Uterus (tissue), 3 donors: ENCODE measurements at regions not wholly inside any gene's neighbourhood (a gene's known extent, or its start where the extent isn't known, plus 50 kb on each side); places are given as distances from the start of the nearest gene placed in this dataset.
"Not testable (repeated sequence)": the region's sequence is repeated elsewhere in the genome, so short reads cannot be mapped to it uniquely, and the experiment has no call there.

Experiments used
- DNase-seq, 2 donors: peaks; one replicate each; pipeline ENCODE4 v3.0.0-alpha.2; 2019 to 2020
- H3K27ac ChIP-seq, 2 donors: fragments of 200-600 bp; sonication (generic); 1 replicate in 1 of 2; 2 replicates in 1 of 2; pipeline ENCODE4 v1.5.1; 2016 to 2018
- H3K27me3 ChIP-seq, 2 donors: fragments of 200-600 bp; sonication (generic); one replicate each; pipeline ENCODE4 v1.5.1; 2018 to 2019; ENCODE audit warnings: control low read depth in 1 of 2
- H3K36me3 ChIP-seq, 2 donors: fragments of 200-600 bp; sonication (generic); one replicate each; pipeline ENCODE4 v1.5.1; 2019; ENCODE audit warnings: control low read depth in 1 of 2
- H3K4me1 ChIP-seq, 2 donors: fragments of 200-600 bp; sonication (generic); one replicate each; pipeline ENCODE4 v1.5.1; 2018 to 2019; ENCODE audit warnings: control low read depth in 1 of 2
- H3K4me3 ChIP-seq, 2 donors: fragments of 200-600 bp; sonication (generic); 1 replicate in 1 of 2; 2 replicates in 1 of 2; pipeline ENCODE4 v1.5.1; 2018 to 2019; ENCODE audit warnings: mild to moderate bottlenecking in 1 of 2
- H3K9me3 ChIP-seq, 2 donors: fragments of 200-600 bp; sonication (generic); one replicate each; pipeline ENCODE4 v1.5.1; 2019; ENCODE audit warnings: control low read depth in 1 of 2
- CTCF ChIP-seq, 4 experiments: fragments of 200-600 bp in 2 of 4; fragments of 450-650 bp in 2 of 4; sonication (generic) in 2 of 4; IDR thresholded peaks; one replicate each; pipeline ENCODE4 v1.5.1; 2016 to 2019; ENCODE audit warnings: antibody characterized with exemption in 4 of 4, mild to moderate bottlenecking in 2 of 4, moderate library complexity in 1 of 4
- POLR2A ChIP-seq, 2 donors: fragments of 450-650 bp; IDR thresholded peaks; one replicate each; pipeline ENCODE4 v1.6.1; 2016; ENCODE audit warnings: antibody characterized with exemption in 2 of 2, mild to moderate bottlenecking in 1 of 2, moderate library complexity in 1 of 2
- intact Hi-C: fragments of 100-400 bp; cut with DNase I; formaldehyde crosslinking; loops from one replicate; pipeline ENCODE4 v1.15.1; 2023; ENCODE audit warnings: low total_unique reads
- donor health status: DM: yes; HTN: yes; CAD: no.

DNA sequence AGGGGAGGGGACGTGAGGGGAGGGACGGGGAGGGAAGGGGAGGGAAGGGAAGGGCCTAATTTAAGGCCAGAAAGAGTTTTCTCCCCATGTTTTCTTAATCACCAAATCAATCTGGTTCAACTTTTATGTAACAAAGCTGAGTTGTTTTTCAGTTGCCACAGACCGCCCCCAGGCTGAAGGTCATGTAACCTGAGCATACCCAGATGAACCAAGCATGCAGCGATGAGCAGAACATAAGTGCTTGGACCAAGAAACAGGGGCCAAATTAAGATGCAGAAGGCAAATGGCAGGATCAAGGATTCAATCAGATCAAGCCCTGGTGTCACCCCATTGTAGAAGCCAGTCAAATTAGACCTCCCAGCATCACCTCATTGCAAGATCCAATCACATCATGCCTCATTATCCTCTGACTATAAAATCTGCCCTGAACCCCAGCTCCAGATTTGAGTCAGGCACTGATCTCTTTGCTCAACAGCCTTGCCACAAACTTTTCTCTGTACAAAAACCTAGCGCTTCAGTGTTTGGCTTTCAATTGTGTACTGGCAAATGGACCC is 113.5 kb upstream of the TNPO1 start:
- TF ChIP-seq POLR2A (IDR thresholded peaks at IDR 0.05) (no peak), CTCF (IDR thresholded peaks at IDR 0.05) (no peak)
- Histone ChIP-seq H3K9me3 (no peaks in the 10 kb centered on the region), H3K27ac (no peak overlapping the region), H3K4me1 (no peaks in the 10 kb centered on the region), H3K4me3 (no peak overlapping the region), H3K27me3 (no peaks in the 10 kb centered on the region), H3K36me3 (no peaks in the 10 kb centered on the region)
- no peak for DNase-seq
- intact Hi-C loops, result no loop called here

DNA sequence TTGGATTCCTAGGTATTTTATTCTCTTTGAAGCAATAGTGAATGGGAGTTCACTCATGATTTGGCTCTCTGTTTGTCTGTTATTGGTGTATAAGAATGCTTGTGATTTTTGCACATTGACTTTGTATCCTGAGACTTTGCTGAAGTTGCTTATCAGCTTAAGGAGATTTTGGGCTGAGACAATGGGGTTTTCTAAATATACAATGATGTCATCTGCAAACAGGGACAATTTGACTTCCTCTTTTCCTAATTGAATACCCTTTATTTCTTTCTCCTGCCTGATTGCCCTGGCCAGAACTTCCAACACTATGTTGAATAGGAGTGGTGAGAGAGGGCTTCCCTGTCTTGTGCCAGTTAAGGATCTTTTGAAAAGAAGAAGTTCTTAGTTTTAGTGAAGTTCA is 114.4 kb upstream of the TNPO1 start:
- H3K4me3 ChIP-seq, intact Hi-C loops, DNase-seq: not testable (repeated sequence)

DNA sequence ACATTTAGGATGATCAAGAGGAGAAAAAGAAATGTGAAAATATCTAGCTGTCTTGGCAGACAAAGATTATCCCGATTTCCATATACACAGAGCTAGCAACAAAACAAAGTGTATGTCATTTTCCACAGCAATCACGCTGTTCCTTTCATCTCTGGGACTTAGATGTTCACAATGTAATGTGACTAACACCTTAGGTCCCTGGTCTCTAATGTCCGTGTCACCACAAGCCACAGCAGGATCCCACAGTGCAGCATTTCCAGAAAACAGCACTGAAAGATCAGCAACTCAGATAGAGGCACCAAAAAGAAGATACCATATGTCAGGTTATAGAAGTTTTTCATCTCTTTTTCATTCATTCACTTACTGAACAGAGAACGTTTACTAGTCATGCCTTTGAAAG is 118.0 kb upstream of the TNPO1 start:
- no peaks in the 10 kb centered on the region for H3K27me3 ChIP-seq
- TF ChIP-seq CTCF (IDR thresholded peaks at IDR 0.05) (no peak), POLR2A (IDR thresholded peaks at IDR 0.05) (no peak)
- no peaks in the 10 kb centered on the region for H3K4me1 ChIP-seq
- H3K9me3 ChIP-seq, result no peaks in the 10 kb centered on the region
- no peak overlapping the region for H3K27ac ChIP-seq
- no peak for DNase-seq
- intact Hi-C loops, result no loop called here
- no peaks in the 10 kb centered on the region for H3K36me3 ChIP-seq
- H3K4me3 ChIP-seq, result no peak overlapping the region

More for the DNA sequence above, 114.4 kb upstream of the TNPO1 start:
- not testable (repeated sequence) for H3K36me3 ChIP-seq, H3K4me1 ChIP-seq, H3K27me3 ChIP-seq, H3K9me3 ChIP-seq, H3K27ac ChIP-seq

- Histone ChIP-seq H3K4me1 (no peaks in the 10 kb centered on the region), H3K9me3 (no peaks in the 10 kb centered on the region), H3K36me3 (no peaks in the 10 kb centered on the region), H3K27me3 (no peaks in the 10 kb centered on the region), H3K4me3 (no peak overlapping the region), H3K27ac (no peak overlapping the region)
- intact Hi-C loops, result no loop called here
- no peak for TF ChIP-seq POLR2A (IDR thresholded peaks at IDR 0.05)
- no peak for TF ChIP-seq CTCF (IDR thresholded peaks at IDR 0.05)
- DNase-seq, result no peak
Observed at GRCh38 chr5:72697622-72698021, 118.8 kb upstream of the TNPO1 start.

DNA sequence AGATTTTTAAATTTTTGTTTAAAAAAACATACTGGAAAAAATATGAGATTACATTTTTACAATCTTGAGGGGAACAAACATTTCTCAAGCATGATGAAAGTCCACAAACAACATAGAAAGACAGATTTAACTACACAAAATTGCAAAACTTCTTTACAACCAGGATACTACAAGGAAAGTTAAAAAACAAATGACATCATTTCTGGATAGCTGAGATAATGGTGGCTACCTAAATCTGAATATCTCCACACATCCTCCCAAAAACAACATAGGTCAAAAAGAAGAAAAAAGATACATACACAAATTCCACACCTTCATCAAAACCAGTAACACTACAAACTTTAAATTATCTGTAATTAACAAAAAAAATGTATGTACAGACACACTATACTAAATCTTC is 120.8 kb upstream of the TNPO1 start:
- Histone ChIP-seq H3K9me3 (no peaks in the 10 kb centered on the region), H3K27me3 (no peaks in the 10 kb centered on the region), H3K4me1 (no peaks in the 10 kb centered on the region), H3K36me3 (no peaks in the 10 kb centered on the region), H3K27ac (no peak overlapping the region), H3K4me3 (no peak overlapping the region)
- intact Hi-C loops, result no loop called here
- no peak for DNase-seq
- no peak for TF ChIP-seq CTCF (IDR thresholded peaks at IDR 0.05)
- TF ChIP-seq POLR2A (IDR thresholded peaks at IDR 0.05), result no peak

DNA sequence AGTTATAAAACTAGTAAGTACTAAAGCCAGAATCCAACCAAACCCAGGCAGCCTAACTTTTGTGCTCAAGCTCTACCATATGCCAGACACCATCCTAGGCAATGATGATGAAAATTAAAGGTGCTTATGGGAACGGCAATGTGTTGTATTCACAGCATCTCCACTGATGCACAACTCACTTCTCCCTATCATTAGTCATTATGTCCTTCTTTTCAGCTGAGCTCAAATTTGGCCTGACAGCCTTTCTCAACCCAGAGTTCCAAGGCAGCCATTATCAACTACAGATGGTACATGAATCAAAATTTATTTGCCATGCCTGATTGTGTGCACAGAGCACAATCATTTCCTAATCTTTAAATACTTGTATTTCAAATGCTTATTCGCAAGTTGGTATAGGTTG is 121.6 kb upstream of the TNPO1 start:
- TF ChIP-seq POLR2A (IDR thresholded peaks at IDR 0.05), result no peak
- no peak for TF ChIP-seq CTCF (IDR thresholded peaks at IDR 0.05)
- Histone ChIP-seq H3K27me3 (no peaks in the 10 kb centered on the region), H3K4me3 (no peak overlapping the region), H3K4me1 (no peaks in the 10 kb centered on the region), H3K27ac (no peak overlapping the region), H3K9me3 (no peaks in the 10 kb centered on the region), H3K36me3 (no peaks in the 10 kb centered on the region)
- intact Hi-C loops, result no loop called here
- no peak for DNase-seq
